AG04450 (cell line): ENCODE measurements at regions not wholly inside any gene's neighbourhood (a gene's known extent, or its start where the extent isn't known, plus 50 kb on each side); places are given as distances from the start of the nearest gene placed in this dataset.

Source experiments
- CTCF ChIA-PET: fragments of 300-600, 350-600 bp; formaldehyde crosslinking; extraction: SDS; loops from one replicate; lab custom pipeline; 2022; ENCODE audit warnings: antibody characterized with exemption, inconsistent platforms; lab: Charles Lee
- POLR2A ChIA-PET: fragments of 350-600 bp; formaldehyde crosslinking; extraction: SDS; loops from one replicate; lab custom pipeline; 2021; ENCODE audit warnings: antibody characterized with exemption, inconsistent platforms; lab: Yijun Ruan, JAX
- DNase-seq: peaks from one replicate; pipeline ENCODE4 v3.0.0-alpha.2; 2011; ENCODE audit warnings: low read depth, low spot score
- H3K27ac ChIP-seq: one replicate; pipeline ENCODE4 v1.5.1; 2012; ENCODE audit warnings: low read depth, low read length, control low read depth
- H3K27me3 ChIP-seq: one replicate; pipeline ENCODE4 v1.6.0; 2012; ENCODE audit warnings: low read length; ENCODE audit not compliant: control insufficient read depth, insufficient read depth
- H3K4me3 ChIP-seq: 2 replicates; pipeline ENCODE4 v1.5.1; 2011; ENCODE audit warnings: mild to moderate bottlenecking, low read depth, low read length, control low read depth
- H3K9me3 ChIP-seq: 2 replicates; pipeline ENCODE4 v1.5.1; 2012; ENCODE audit warnings: low read length; ENCODE audit not compliant: control insufficient read depth, insufficient read depth
- CTCF ChIP-seq: IDR thresholded peaks from 2 replicates; pipeline ENCODE4 v1.5.1; 2011; ENCODE audit warnings: low read depth, low read length, control low read depth, inconsistent platforms

GRCh38 chr1:18005238-18005637 is 102.4 kb upstream of the IGSF21 start:
- no peak overlapping the region for H3K4me3 ChIP-seq
- ChIA-PET CTCF (no interaction called here), POLR2A (no interaction called here)
- H3K27me3 ChIP-seq = no peaks in the 10 kb centered on the region
- TF ChIP-seq CTCF = no peak
- H3K9me3 ChIP-seq = no peaks in the 10 kb centered on the region
- H3K27ac ChIP-seq = no peak overlapping the region
- no peak for DNase-seq

- Histone ChIP-seq H3K27ac (no peak overlapping the region), H3K27me3 (no peaks in the 10 kb centered on the region), H3K9me3 (no peaks in the 10 kb centered on the region), H3K4me3 (no peak overlapping the region)
- TF ChIP-seq CTCF = no peak
- ChIA-PET CTCF (no interaction called here), POLR2A (no interaction called here)
- DNase-seq = no peak
Observed at GRCh38 chr1:18007391-18008041, 100.1 kb upstream of the IGSF21 start.

GRCh38 chr1:18008081-18008480 is 99.5 kb upstream of the IGSF21 start:
- H3K9me3 ChIP-seq = no peaks in the 10 kb centered on the region
- TF ChIP-seq CTCF = no peak
- no peaks in the 10 kb centered on the region for H3K27me3 ChIP-seq
- ChIA-PET CTCF (no interaction called here), POLR2A (no interaction called here)
- H3K4me3 ChIP-seq = no peak overlapping the region
- DNase-seq = no peak
- H3K27ac ChIP-seq = no peak overlapping the region

GRCh38 chr1:18009055-18009454 is 98.5 kb upstream of the IGSF21 start:
- POLR2A ChIA-PET = no interaction called here
- Histone ChIP-seq H3K27me3 (no peaks in the 10 kb centered on the region), H3K9me3 (no peaks in the 10 kb centered on the region), H3K4me3 (no peak overlapping the region), H3K27ac (no peak overlapping the region)
- TF ChIP-seq CTCF = no peak
- DNase-seq = no peak
- CTCF ChIA-PET = no interaction called here

GRCh38 chr1:18009478-18009961 is 98.1 kb upstream of the IGSF21 start:
- Histone ChIP-seq H3K27ac (no peak overlapping the region), H3K4me3 (no peak overlapping the region), H3K27me3 (no peaks in the 10 kb centered on the region), H3K9me3 (no peaks in the 10 kb centered on the region)
- ChIA-PET CTCF (no interaction called here), POLR2A (no interaction called here)
- no peak for TF ChIP-seq CTCF
- DNase-seq = no peak
